Mesodermal cell (in vitro differentiated cells): ENCODE measurements at regions not wholly inside any gene's neighbourhood (a gene's known extent, or its start where the extent isn't known, plus 50 kb on each side); places are given as distances from the start of the nearest gene placed in this dataset.
"Not testable (repeated sequence)": the region's sequence is repeated elsewhere in the genome, so short reads cannot be mapped to it uniquely, and the experiment has no call there.

Source experiments
- H3K27ac ChIP-seq: 2 replicates; pipeline ENCODE4 v1.7.0; 2013; ENCODE audit warnings: mild to moderate bottlenecking, low read depth, low read length, moderate library complexity; ENCODE audit not compliant: severe bottlenecking
- H3K36me3 ChIP-seq: 2 replicates; pipeline ENCODE4 v1.7.1; 2013; ENCODE audit warnings: mild to moderate bottlenecking, low read length, moderate library complexity; ENCODE audit not compliant: control insufficient read depth, insufficient read depth
- H3K4me1 ChIP-seq: one replicate; pipeline ENCODE4 v1.7.1; 2013; ENCODE audit warnings: mild to moderate bottlenecking, low read length; ENCODE audit not compliant: insufficient read depth, control insufficient read depth, poor library complexity, severe bottlenecking
- H3K4me3 ChIP-seq: 2 replicates; pipeline ENCODE4 v1.7.0; 2013; ENCODE audit warnings: low read length, control low read depth, mild to moderate bottlenecking; ENCODE audit not compliant: insufficient read depth, poor library complexity, severe bottlenecking; ENCODE audit errors: extremely low read depth
- H3K9me3 ChIP-seq: 2 replicates; pipeline ENCODE4 v1.7.1; 2013; ENCODE audit warnings: mild to moderate bottlenecking, low read length, moderate library complexity; ENCODE audit not compliant: control insufficient read depth
- WGBS, 2 experiments: methylation state at CpG; one replicate each; pipeline ENCODE4 v1.1.5; 2013; ENCODE audit warnings: missing lambda C conversion rate in 2 of 2; ENCODE audit not compliant: insufficient coverage in 2 of 2; 5-methylcytosine and 5-hydroxymethylcytosine counted together

- H3K36me3 ChIP-seq = no peaks in the 10 kb centered on the region
- H3K27ac ChIP-seq = no peak overlapping the region
- no peaks in the 10 kb centered on the region for H3K4me1 ChIP-seq
- no peak overlapping the region for H3K4me3 ChIP-seq
- H3K9me3 ChIP-seq = no peaks in the 10 kb centered on the region
- WGBS, 2 experiments = no CpG with 5 or more reads among the region's 3 CpGs
Observed at GRCh38 chr11:134591338-134591737, 179.3 kb upstream of the B3GAT1 start.

- no peak overlapping the region for H3K4me3 ChIP-seq
- 75 to 76% methylated on average over 5 of the region's 5 CpGs for WGBS, 2 experiments
- H3K27ac ChIP-seq = no peak overlapping the region
- no peaks in the 10 kb centered on the region for H3K36me3 ChIP-seq
- H3K4me1 ChIP-seq = peaks cover 6% of the 10 kb centered on the region
- H3K9me3 ChIP-seq = no peaks in the 10 kb centered on the region
Observed at GRCh38 chr11:134589129-134589528, 177.1 kb upstream of the B3GAT1 start.

- H3K36me3 ChIP-seq, H3K4me3 ChIP-seq, H3K27ac ChIP-seq, H3K4me1 ChIP-seq, H3K9me3 ChIP-seq: not testable (repeated sequence)
- WGBS, 2 experiments = 85 to 92% methylated on average over 17 to 19 of the region's 20 CpGs
Observed at GRCh38 chr11:134588460-134589110, 176.5 kb upstream of the B3GAT1 start.

GRCh38 chr11:134587345-134587744, 175.3 kb upstream of the B3GAT1 start:
- Histone ChIP-seq H3K4me3 (no peak overlapping the region), H3K27ac (no peak overlapping the region), H3K9me3 (no peaks in the 10 kb centered on the region), H3K4me1 (peaks cover 6% of the 10 kb centered on the region), H3K36me3 (no peaks in the 10 kb centered on the region)
- 62 to 77% methylated on average over 3 of the region's 6 CpGs for WGBS, 2 experiments

GRCh38 chr11:134586726-134587125, 174.7 kb upstream of the B3GAT1 start:
- H3K4me3 ChIP-seq = no peak overlapping the region
- WGBS, 2 experiments = 80 to 89% methylated on average over 1 to 6 of the region's 6 CpGs
- peaks cover 6% of the 10 kb centered on the region for H3K4me1 ChIP-seq
- no peaks in the 10 kb centered on the region for H3K36me3 ChIP-seq
- H3K27ac ChIP-seq = no peak overlapping the region
- no peaks in the 10 kb centered on the region for H3K9me3 ChIP-seq

GRCh38 chr11:134585666-134586610, 173.9 kb upstream of the B3GAT1 start:
- H3K9me3 ChIP-seq = no peaks in the 10 kb centered on the region
- H3K4me3 ChIP-seq = no peak overlapping the region
- H3K36me3 ChIP-seq = no peaks in the 10 kb centered on the region
- peaks cover 6% of the 10 kb centered on the region for H3K4me1 ChIP-seq
- 88 to 91% methylated on average over 12 to 13 of the region's 15 CpGs for WGBS, 2 experiments
- no peak overlapping the region for H3K27ac ChIP-seq

GRCh38 chr11:134584706-134585445, 172.8 kb upstream of the B3GAT1 start:
- 71 to 81% methylated on average over 12 to 14 of the region's 14 CpGs for WGBS, 2 experiments
- H3K4me3 ChIP-seq = no peak overlapping the region
- no peaks in the 10 kb centered on the region for H3K9me3 ChIP-seq
- H3K27ac ChIP-seq = no peak overlapping the region
- peaks cover 6% of the 10 kb centered on the region for H3K4me1 ChIP-seq
- H3K36me3 ChIP-seq = no peaks in the 10 kb centered on the region

GRCh38 chr11:134584001-134584561, 172.0 kb upstream of the B3GAT1 start:
- H3K36me3 ChIP-seq = no peaks in the 10 kb centered on the region
- 89% methylated on average over 12 to 13 of the region's 15 CpGs for WGBS, 2 experiments
- no peak overlapping the region for H3K4me3 ChIP-seq
- peaks cover 6% of the 10 kb centered on the region for H3K4me1 ChIP-seq
- H3K27ac ChIP-seq = no peak overlapping the region
- H3K9me3 ChIP-seq = no peaks in the 10 kb centered on the region

- Histone ChIP-seq H3K4me1 (peaks cover 6% of the 10 kb centered on the region), H3K4me3 (no peak overlapping the region), H3K9me3 (no peaks in the 10 kb centered on the region), H3K27ac (no peak overlapping the region), H3K36me3 (no peaks in the 10 kb centered on the region)
- WGBS, 2 experiments = 88 to 91% methylated on average over 5 to 6 of the region's 6 CpGs
Observed at GRCh38 chr11:134583397-134583990, 171.5 kb upstream of the B3GAT1 start.

GRCh38 chr11:134582770-134583095, 170.7 kb upstream of the B3GAT1 start:
- Histone ChIP-seq H3K27ac (no peak overlapping the region), H3K36me3 (no peaks in the 10 kb centered on the region), H3K9me3 (no peaks in the 10 kb centered on the region), H3K4me3 (no peak overlapping the region), H3K4me1 (peaks cover 6% of the 10 kb centered on the region)
- WGBS, 2 experiments = 60% methylated on average over 1 of the region's 1 CpG; no CpG with 5 or more reads in 1 of the 2 experiments
